Right renal cortex interstitium (tissue), 3 donors: ENCODE measurements at regions not wholly inside any gene's neighbourhood (a gene's known extent, or its start where the extent isn't known, plus 50 kb on each side); places are given as distances from the start of the nearest gene placed in this dataset.

ENCODE experiments used
- DNase-seq, 3 donors: peaks; one replicate each; pipeline ENCODE4 v3.0.0-alpha.2; 2013; ENCODE audit warnings: low read depth in 3 of 3, low spot score in 2 of 3

DNA sequence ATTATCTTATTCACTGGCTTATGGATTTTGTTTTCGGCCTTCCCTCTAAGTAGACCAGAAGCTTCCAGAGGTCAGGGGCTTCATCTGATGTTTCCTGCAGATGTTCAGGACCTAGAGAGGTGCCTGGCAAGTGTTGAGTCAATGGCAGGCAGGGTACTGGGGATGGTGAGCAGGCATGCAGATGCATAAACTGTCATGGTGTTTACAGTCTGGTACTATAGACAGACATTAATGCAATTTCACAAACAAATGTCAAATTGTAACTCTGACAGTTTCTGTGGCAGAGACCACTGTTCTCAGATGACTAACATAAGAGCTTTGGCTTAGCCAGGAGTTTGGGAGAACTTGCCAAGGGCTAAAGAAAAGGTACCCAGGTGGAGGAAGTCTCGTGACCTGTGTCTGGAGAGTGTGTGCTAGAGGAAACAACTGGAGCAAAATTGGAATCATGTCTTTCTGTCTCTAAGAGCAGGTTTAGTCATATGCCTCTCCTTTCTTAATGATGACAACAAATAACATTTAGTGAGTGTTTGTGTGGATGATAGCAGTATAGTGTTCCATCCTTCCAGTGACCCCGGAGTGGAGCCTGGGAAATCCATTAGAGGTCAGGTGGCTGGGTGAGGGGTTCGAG lies 53.7 kb upstream of the TRAK1 start:
- DNase-seq = no peak

DNA sequence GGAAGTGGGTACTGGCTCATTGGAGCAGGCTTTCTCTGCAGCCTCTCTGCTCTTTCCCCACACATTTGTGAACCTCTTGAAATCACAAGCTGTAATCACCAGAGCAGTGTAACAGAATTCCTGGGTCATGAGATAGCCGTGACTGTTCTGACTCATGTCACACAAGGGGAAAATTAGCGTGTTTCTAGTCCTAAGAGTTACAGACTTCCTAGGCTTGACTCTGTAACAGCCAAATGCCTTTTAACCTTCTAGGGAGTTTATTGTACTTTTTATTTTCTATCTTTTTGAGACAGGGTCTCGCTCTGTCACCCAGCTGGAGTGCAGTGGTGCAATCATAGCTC lies 54.7 kb upstream of the TRAK1 start:
- no peak for DNase-seq

DNA sequence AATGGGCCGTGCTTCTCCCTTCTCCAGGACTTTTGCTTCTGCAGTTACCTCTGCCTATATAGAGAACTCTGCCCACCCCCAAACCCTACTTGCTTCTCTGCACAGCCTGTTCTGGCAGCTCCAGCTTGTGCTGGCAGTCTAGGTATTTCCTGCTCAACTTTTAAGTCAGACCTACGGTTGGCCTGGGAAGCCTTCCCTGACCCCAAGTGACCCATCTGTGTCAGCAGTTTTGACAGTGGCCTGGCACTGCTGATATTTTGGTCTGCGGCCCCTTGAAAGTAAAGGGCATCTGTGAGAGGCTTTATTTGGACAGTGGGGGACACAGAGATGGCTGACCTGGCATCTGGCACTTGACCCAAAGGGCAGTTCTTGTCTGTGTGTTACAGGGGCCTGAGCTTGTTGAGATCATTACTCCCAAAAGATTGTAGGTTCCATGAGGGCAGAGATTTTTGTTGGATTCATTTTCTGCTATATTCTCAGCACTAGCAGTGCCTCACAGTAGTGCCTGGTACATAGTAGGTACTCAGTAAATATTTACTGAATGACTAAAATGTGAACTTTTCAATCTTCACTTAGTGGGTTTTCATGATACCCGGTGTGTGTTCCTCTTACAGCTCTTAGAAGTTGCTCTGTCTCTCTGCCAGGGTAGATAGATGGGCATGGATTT lies 55.2 kb upstream of the TRAK1 start:
- no peak for DNase-seq

DNA sequence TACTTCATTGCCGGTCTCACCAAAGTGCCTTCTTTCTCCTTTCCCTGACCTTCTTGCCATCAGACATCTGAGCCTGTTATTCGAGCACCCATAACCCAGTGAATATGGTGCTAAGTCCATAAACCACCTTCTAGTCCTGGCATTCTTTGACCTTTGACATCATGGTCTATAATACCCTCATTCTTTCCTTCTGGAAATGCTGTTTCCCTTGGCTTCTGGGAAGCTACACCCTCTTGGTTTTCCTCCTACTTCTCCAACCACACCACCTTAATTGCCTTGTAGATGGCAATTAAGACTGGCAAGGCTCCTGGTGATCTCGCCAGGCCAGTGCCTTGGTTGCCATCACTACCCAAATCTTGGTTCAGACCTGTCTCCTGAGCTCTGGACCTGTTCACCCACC lies 56.1 kb upstream of the TRAK1 start:
- DNase-seq = no peak

DNA sequence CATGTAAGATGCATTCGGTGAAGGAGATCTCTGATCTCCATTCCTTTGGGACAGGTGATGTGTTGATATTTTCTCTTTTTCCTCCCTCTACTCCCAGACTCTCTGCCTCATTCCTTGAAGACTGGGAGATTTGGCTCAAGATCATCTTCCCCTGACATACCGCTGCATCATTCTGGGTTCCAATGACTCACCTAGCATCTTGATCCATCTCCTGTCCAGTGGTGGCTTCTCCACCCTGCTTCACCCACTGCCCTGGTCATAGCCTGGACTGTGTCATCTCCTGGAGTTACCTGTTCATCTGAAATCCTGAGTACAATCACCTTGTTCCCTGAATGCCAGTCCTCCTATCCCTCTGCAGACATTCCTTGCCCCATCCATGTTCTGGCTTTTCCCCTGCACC lies 57.4 kb upstream of the TRAK1 start:
- no peak for DNase-seq

DNA sequence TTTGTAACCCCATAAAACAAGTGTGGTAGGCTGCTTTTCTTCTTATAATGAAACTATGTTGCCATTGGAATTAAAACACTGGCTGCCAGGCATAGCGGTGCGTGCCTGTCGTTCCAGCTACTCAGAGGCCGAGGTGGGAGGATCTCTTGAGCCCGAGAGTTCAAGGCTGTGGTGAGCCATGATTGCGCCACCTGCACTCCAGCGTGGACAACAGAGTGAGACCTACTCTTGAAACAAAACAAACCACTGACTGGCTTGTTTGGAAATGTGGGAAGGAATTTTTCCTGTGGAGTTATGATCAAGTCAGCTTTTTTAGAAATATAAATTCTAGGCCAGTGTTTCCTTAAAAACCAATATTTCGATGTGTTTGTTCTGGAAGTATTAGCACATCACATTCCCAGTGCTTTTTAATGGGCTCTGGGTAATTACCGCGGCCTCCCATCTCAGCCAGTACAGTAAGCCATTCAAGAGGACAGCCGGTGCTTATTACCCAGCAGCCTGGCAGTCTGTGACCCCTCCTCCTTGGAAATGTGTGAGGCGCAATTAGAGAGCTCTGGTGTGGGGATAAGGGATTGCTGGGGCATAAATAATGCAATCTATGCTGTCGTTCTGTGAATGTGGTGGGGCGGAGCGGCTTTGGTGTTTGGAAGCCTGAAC lies 58.3 kb upstream of the TRAK1 start:
- DNase-seq = no peak

DNA sequence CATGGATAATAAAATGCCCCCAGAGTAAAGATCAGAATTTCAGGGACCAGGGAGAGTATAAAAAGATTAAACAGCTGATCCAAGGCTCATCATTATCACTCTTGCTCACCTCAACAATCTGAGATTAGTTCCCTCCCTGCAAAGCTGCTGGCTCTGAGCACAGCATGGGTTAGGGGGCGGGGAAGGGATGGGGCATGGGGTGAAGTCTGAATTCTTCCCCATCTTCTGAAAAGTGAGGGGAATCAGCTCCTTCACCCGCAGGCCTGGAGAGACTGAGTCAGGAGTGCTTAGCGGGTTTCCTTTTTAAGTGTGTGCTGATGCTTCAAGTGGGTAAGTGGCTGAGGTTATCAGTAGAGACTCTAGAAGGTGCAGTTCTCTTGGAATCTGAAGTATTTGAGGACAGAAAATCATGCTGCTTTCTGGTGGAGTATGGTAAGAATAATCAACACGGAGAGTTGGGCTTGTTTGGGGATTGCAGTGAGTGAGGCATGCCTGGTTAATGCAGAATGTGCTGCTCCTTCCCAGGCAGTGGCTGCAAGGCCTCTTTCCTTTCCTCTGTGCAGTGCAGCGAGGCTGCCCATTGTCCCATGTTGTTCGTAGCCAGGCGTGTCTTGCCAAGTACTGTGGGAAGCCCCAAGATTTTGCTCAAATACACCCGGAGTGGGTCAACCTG lies 59.2 kb upstream of the TRAK1 start:
- no peak for DNase-seq

DNA sequence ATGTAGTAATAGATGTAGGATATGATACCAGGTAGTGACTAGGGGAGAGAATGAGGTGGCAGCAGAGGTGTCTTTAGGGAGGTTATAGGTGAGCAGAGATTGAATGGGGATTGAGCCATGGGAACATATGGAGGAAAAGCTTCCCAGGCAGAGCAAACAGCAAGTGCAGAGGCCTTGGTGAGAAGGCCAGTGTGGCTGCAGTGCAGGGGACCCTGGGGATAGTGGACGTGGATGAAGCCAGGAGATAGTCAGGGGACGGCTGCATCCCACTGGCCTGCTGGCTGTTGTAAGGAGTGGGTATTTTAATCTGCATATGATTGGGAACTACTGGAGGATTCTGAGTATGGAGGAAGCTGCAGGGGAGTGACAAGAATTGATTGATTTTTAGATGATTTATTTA lies 62.7 kb upstream of the TRAK1 start:
- no peak for DNase-seq

DNA sequence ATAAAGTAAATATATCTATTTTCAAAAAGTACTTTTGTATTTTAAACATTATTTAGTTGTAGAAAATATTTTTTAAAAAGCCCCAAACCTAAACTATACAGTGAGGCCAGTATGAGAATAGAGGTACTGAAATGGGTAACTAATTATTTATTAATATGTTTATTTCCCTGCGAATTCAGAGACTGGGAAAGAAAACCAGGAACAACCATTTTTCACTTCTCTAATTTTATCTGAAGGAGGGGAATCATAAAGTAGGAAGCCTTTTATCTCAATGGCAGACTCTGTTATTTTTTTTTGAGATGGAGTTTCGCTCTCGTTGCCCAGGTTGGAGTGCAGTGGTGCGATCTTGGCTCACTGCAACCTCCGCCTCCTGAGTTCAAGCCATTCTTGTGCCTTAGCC lies 63.6 kb upstream of the TRAK1 start:
- DNase-seq = no peak

DNA sequence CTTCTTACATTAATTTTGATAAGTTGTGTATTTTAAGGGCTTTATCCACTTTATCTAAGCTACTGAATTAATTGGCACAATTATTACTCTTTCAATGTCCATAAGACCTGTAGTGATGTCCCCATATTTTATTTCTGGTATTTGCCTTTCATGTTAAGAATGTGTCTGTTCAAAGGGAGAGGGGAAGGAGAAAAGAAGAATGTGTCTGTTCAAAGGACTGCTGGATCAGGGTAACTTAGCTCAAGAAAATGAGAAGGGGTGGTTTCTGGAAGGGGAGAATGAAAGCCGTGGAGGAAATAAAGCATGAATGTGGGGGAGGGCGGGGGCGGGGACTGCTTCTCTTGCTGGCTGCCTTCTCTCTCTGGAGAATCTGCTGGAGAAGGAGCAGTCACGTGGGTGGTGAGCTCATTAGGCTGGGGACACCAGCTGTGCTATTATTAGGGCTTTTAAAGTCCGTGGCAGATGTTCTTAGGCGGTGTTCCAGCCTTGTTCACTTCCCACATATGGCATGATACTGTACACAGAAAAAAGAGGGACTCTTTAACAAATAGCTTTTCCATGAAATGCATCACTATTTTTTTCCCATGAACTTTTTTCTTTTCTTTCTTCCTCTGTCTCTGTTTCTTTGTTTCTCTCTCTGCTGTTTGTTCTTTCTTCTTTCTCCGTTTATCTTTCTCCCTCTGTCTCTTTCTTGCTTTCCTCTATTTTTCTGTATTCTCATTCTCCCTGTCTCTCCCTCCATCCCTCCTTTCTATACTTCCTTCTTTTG lies 63.7 kb upstream of the ULK4 start:
- DNase-seq = peak; percentile 87 to 94 (median 89)

DNA sequence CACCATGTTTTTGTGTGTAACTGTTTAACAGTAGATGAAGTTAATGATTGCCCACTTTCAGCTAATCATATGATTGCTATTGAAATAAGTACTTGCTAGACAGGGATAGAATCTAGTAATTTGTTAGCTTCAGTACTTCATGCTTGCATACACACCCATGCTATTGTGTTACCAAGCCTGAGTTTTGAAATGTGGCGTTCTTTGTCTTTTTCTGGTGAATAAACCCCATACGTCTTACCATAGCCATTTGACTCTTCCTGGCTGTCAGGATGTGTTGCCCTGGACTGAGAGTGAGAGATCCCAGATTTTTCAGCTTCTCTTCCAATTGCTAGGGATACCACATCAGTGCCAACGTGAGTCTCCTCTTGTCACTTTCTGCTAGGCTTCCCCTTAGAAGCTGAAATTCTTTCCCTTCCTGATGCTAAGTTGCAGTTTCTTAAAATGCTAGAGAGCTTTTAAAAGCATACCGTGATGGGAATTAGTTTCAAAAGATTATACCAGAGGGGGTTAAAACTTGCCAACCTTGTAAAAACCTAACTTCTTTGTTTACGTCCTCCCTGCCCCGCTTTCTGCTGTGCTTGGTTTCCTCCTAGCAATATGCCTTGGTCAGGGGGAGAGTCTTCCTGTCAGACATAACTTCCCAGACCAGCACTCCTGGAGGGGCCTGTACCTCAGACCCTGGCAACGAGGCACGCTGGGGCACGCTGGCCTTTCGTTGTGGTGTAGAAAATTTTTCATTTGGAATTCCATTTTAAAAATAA lies 62.9 kb upstream of the ULK4 start:
- DNase-seq = peak in 2 of 3 donors; percentile 43 to 67

DNA sequence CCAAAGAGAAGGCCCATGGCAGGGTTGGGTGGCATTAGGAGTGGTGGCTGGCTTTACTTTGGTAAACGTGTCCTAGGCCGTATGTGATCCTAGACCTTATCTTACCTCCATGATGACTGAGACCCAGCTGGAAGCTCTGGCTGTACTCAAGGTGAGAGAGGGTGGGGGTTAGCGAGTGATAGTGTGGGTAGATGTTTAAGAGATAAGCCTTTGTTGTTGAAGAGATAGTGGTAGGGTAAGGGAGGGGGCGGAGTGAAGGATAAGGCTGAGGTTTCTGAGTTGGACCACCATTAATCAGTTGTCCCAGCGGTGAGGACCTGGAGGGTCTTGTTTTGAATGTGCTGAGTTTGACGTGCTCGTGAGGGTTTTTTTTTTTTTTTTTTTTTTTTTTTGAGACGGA lies 61.5 kb upstream of the ULK4 start:
- no peak for DNase-seq

DNA sequence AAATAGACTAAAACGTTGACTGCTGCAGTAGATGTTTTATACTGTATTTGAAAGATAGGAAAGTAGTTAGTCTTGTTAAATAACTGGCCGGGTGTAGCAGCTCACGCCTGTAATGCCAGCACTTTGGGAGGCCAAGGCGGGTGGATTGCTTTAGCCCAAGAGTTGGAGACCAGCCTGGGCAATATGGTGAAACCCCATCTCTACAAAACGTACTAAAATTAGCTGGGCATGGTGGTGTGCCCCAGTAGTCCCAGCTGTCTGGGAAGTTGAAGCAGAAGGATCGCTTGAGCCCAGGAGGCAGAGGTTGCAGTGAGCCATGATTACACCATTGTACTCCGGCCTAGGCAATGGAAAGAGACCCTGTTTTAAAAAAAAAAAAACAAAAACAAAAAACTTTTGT lies 60.5 kb upstream of the ULK4 start:
- DNase-seq = no peak

DNA sequence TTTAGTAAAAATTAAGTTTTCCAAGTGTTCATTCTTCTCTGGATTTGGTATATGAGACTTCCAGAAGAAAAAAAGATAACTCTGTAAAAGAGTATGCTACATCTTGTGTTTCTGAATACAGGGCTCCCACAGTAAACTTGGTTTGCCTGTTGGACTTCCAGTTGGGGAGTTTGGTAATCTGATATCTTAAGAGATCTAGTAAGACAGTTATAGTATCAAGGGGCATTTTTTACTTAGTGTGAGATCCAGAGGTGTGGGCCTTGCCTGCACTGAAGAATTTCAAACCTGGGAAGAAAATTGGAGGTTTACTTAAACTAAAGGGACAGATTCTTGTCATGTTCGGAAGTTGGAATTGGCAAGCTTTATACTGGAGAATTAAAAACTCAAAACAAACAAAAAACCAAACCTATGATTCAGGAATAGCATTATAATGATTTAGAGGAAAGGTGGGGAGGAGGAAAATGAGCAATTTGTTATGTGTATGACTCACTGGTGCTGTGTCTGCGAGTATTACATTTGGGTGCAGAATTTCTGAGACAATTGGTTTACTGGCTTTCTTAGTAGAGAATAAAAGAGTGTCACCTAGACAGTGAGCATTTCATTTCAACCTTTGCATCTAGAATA lies 58.9 kb upstream of the ULK4 start:
- DNase-seq = no peak

DNA sequence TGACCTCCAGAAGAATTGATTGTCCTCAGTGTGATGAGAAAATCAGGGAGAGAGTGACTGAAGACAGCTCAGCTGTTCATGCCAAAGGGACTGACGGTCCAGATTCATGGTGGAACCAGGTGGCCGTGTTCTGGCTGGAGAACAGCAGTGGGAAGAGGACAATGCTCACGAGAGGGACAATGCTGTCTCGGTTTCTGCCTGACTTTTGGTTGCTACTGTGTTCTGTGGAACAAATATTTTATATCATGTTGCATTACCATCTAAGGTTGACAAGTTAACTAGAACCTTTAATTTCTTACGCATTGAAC lies 58.0 kb upstream of the ULK4 start:
- DNase-seq = no peak

DNA sequence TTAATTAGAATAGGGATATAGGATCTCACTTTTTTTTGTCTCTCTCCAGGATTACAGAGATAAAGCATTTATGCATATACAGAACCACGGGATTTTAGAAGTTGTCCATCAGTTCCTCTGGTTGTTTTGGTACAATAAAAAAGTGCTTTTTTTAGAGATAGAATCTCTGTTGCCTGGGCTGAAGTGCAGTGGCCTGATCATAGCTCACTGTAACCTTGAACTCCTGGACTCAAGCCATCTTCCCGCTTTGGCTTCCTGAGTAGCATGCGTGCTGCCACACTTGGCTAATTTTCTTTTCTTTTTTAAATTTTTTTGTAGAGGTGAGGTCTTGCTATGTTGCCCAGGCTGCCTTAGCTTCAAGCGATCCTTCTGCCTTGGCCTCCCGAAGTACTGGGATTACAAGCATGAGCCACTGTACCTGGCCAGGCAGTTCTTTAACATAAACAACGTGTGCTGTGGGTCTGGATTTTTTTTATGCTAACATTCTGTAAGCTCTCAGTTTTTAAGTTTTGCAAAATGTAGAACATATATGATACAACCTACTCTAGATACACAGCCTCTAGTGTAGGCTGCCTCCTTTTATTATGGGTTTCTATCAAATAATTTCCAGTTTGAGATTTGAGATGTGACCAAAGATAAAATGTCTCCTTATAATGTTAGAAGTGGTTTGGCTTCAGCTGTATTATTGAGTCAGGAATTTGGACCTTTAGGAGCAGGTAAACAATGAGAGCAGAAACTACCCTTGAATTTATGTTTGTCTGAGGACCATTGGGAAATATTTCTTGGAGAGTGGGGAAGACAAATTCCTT lies 57.4 kb upstream of the ULK4 start:
- DNase-seq = no peak

DNA sequence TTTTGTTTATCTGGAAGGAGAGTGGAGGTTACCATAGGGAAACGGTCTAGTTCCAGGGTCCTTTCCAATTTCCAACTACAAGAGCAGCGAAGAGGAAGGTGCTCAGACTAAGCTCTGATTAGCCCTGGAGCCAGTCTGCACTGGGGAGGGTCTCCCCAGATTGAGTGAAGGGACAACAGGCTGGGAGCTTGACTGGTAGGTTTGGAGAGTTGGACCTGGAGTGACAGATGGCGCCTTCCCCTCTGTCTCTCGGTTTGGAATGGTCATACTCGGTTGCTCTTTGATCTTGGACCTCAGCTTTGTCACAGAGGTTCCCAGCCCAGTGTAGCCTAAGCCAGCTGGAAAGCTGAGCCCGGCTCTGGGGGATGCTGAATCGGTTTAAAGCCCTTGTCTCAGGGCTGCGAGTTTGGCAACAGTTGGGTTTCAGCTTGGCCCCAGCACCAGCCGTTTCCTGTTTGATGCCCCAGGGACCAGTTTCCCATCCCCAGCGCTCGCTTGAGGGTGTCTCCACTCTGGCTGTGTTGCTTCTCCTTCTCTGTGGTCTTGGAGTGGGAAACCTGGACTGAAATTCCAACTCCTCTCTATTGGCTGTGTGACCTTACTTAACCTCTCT lies 53.1 kb upstream of the ULK4 start:
- no peak for DNase-seq

DNA sequence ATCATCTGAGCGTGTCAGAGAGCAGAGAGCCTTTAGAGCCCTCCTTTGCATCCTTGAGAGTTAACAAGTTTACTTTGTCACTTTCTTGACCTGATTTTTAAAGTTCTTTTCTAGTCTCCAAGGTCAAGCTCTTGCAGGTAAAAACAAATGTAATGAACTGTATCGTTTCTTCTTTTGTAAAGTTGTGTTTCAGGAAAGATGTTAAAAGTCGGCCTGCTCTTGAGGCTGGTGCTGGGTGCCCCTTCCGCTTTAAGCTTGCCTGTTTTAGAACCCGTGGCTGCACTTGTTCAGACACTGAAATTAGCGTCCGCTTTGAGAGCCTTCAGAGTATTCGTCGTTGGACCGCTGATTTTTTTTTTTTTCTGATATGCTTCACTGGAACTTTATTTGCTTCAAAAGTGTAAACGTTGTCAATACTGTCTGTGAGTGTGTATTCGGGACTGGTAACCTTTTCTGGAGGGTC lies 52.6 kb upstream of the ULK4 start:
- no peak for DNase-seq
